HL-60 (cell line): ENCODE measurements at regions not wholly inside any gene's neighbourhood (a gene's known extent, or its start where the extent isn't known, plus 50 kb on each side); places are given as distances from the start of the nearest gene placed in this dataset.

ENCODE experiments used
- POLR2AphosphoS5 ChIP-seq: IDR thresholded peaks from 2 replicates; pipeline ENCODE4 v1.6.1; 2012; ENCODE audit warnings: low read depth
- TF ChIP-seq, protein P1 (sequence below): IDR thresholded peaks from one replicate; pipeline ENCODE4 v1.5.1; 2011; ENCODE audit warnings: low read length, control low read depth, inconsistent platforms; ENCODE audit not compliant: insufficient read depth
- TF ChIP-seq, protein P2 (sequence below): IDR thresholded peaks from 2 replicates; pipeline ENCODE4 v1.6.1; 2012; ENCODE audit warnings: low read depth; ENCODE audit not compliant: insufficient replicate concordance

DNA sequence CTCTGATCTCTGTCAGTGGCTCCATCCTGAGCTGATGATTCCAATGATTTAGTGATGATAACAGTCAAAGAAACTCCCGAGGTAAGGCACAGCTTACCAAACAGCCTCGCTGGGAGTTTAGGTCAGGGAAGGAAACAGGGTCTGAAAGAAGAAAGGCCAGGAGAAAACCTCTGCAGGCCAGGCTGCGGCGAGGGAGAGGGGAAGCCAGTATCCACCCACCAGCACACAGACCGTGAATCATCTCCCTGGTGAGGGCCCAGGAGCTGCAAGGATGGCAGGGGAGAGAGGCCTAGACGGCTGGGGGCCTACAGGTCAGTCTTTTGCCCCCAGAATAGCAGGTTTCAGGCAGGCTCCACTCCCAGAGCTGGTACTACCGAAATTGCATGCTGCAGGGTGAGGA lies 590.5 kb downstream of the CCDC171 start:
- TF ChIP-seq POLR2AphosphoS5: no peak
- TF ChIP-seq, protein P1, sequence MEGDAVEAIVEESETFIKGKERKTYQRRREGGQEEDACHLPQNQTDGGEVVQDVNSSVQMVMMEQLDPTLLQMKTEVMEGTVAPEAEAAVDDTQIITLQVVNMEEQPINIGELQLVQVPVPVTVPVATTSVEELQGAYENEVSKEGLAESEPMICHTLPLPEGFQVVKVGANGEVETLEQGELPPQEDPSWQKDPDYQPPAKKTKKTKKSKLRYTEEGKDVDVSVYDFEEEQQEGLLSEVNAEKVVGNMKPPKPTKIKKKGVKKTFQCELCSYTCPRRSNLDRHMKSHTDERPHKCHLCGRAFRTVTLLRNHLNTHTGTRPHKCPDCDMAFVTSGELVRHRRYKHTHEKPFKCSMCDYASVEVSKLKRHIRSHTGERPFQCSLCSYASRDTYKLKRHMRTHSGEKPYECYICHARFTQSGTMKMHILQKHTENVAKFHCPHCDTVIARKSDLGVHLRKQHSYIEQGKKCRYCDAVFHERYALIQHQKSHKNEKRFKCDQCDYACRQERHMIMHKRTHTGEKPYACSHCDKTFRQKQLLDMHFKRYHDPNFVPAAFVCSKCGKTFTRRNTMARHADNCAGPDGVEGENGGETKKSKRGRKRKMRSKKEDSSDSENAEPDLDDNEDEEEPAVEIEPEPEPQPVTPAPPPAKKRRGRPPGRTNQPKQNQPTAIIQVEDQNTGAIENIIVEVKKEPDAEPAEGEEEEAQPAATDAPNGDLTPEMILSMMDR: no peak
- TF ChIP-seq, protein P2, sequence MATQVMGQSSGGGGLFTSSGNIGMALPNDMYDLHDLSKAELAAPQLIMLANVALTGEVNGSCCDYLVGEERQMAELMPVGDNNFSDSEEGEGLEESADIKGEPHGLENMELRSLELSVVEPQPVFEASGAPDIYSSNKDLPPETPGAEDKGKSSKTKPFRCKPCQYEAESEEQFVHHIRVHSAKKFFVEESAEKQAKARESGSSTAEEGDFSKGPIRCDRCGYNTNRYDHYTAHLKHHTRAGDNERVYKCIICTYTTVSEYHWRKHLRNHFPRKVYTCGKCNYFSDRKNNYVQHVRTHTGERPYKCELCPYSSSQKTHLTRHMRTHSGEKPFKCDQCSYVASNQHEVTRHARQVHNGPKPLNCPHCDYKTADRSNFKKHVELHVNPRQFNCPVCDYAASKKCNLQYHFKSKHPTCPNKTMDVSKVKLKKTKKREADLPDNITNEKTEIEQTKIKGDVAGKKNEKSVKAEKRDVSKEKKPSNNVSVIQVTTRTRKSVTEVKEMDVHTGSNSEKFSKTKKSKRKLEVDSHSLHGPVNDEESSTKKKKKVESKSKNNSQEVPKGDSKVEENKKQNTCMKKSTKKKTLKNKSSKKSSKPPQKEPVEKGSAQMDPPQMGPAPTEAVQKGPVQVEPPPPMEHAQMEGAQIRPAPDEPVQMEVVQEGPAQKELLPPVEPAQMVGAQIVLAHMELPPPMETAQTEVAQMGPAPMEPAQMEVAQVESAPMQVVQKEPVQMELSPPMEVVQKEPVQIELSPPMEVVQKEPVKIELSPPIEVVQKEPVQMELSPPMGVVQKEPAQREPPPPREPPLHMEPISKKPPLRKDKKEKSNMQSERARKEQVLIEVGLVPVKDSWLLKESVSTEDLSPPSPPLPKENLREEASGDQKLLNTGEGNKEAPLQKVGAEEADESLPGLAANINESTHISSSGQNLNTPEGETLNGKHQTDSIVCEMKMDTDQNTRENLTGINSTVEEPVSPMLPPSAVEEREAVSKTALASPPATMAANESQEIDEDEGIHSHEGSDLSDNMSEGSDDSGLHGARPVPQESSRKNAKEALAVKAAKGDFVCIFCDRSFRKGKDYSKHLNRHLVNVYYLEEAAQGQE: no peak
